ENCODE measurements at regions not wholly inside any gene's neighbourhood (a gene's known extent, or its start where the extent isn't known, plus 50 kb on each side); places are given as distances from the start of the nearest gene placed in this dataset.

- TF ChIP-seq CTCF (conservative IDR thresholded peaks at IDR 0.05 in 1 of 2, IDR thresholded peaks at IDR 0.05 in 1 of 2; ENCODE audit: low read depth in 1 of 2, low read length in 2 of 2): no peak
- TF ChIP-seq EZH2 (IDR thresholded peaks at IDR 0.05; ENCODE audit: low read length, missing control alignments): no peak
- Histone ChIP-seq H3K27me3 (ENCODE audit: control insufficient read depth, insufficient read depth, low read length) (no peaks in the 10 kb centered on the region), H3K27ac (ENCODE audit: insufficient read depth, low read length) (no peak overlapping the region), H3K79me2 (ENCODE audit: control insufficient read depth, insufficient read depth, low read length) (no peaks in the 10 kb centered on the region), H3K9me3 (ENCODE audit: control insufficient read depth, insufficient read depth, low read depth, low read length) (no peaks in the 10 kb centered on the region), H3K4me3 (replicated peaks in 1 of 4; ENCODE audit: control extremely low read depth in 1 of 4, insufficient read depth in 1 of 4, low read depth in 3 of 4, low read length in 4 of 4) (no peak overlapping the region), H3K4me1 (ENCODE audit: control insufficient read depth, extremely low read depth, insufficient read depth, low read length) (no peaks in the 10 kb centered on the region), H4K20me1 (ENCODE audit: control insufficient read depth, extremely low read depth, insufficient read depth, low read length) (no peaks in the 10 kb centered on the region), H3K36me3 (ENCODE audit: control insufficient read depth, insufficient read depth, low read length) (no peaks in the 10 kb centered on the region), H2AFZ (ENCODE audit: low read length) (no peak overlapping the region), H3K4me2 (ENCODE audit: extremely low read depth, insufficient read depth, low read length) (no peak overlapping the region), H3K9ac (ENCODE audit: insufficient read depth, low read length) (no peak overlapping the region)
- DNase-seq (ENCODE audit: low read depth in 2 of 2): peak; percentile 9 to 38
Observed at GRCh38 chr12:60075091-60075490, 479.3 kb downstream of the SLC16A7 start.

- no peaks in the 10 kb centered on the region for H3K27me3 ChIP-seq (ENCODE audit: control insufficient read depth, insufficient read depth, low read length)
- no peak overlapping the region for H3K27ac ChIP-seq (ENCODE audit: insufficient read depth, low read length)
- H3K36me3 ChIP-seq (ENCODE audit: control insufficient read depth, insufficient read depth, low read length): no peaks in the 10 kb centered on the region
- no peak overlapping the region for H3K4me3 ChIP-seq (replicated peaks in 1 of 4; ENCODE audit: control extremely low read depth in 1 of 4, insufficient read depth in 1 of 4, low read depth in 3 of 4, low read length in 4 of 4)
- H4K20me1 ChIP-seq (ENCODE audit: control insufficient read depth, extremely low read depth, insufficient read depth, low read length): no peaks in the 10 kb centered on the region
- peak in 1 of 2 donors; percentile 54 for DNase-seq (ENCODE audit: low read depth in 2 of 2)
- H3K9me3 ChIP-seq (ENCODE audit: control insufficient read depth, insufficient read depth, low read depth, low read length): no peaks in the 10 kb centered on the region
- H3K4me1 ChIP-seq (ENCODE audit: control insufficient read depth, extremely low read depth, insufficient read depth, low read length): no peaks in the 10 kb centered on the region
- H2AFZ ChIP-seq (ENCODE audit: low read length): no peak overlapping the region
- no peak overlapping the region for H3K9ac ChIP-seq (ENCODE audit: insufficient read depth, low read length)
- H3K4me2 ChIP-seq (ENCODE audit: extremely low read depth, insufficient read depth, low read length): no peak overlapping the region
- H3K79me2 ChIP-seq (ENCODE audit: control insufficient read depth, insufficient read depth, low read length): no peaks in the 10 kb centered on the region
- TF ChIP-seq CTCF (conservative IDR thresholded peaks at IDR 0.05 in 1 of 2, IDR thresholded peaks at IDR 0.05 in 1 of 2; ENCODE audit: low read depth in 1 of 2, low read length in 2 of 2) (no peak), EZH2 (IDR thresholded peaks at IDR 0.05; ENCODE audit: low read length, missing control alignments) (no peak)
Observed at GRCh38 chr12:60078026-60078425, 482.2 kb downstream of the SLC16A7 start.

GRCh38 chr12:60093428-60093827 lies 497.6 kb downstream of the SLC16A7 start:
- H3K4me2 ChIP-seq (ENCODE audit: extremely low read depth, insufficient read depth, low read length): no peak overlapping the region
- no peaks in the 10 kb centered on the region for H3K27me3 ChIP-seq (ENCODE audit: control insufficient read depth, insufficient read depth, low read length)
- no peaks in the 10 kb centered on the region for H3K4me1 ChIP-seq (ENCODE audit: control insufficient read depth, extremely low read depth, insufficient read depth, low read length)
- no peak overlapping the region for H2AFZ ChIP-seq (ENCODE audit: low read length)
- H3K27ac ChIP-seq (ENCODE audit: insufficient read depth, low read length): no peak overlapping the region
- DNase-seq (ENCODE audit: low read depth in 2 of 2): no peak
- H4K20me1 ChIP-seq (ENCODE audit: control insufficient read depth, extremely low read depth, insufficient read depth, low read length): no peaks in the 10 kb centered on the region
- H3K79me2 ChIP-seq (ENCODE audit: control insufficient read depth, insufficient read depth, low read length): no peaks in the 10 kb centered on the region
- H3K36me3 ChIP-seq (ENCODE audit: control insufficient read depth, insufficient read depth, low read length): no peaks in the 10 kb centered on the region
- H3K4me3 ChIP-seq (replicated peaks in 1 of 4; ENCODE audit: control extremely low read depth in 1 of 4, insufficient read depth in 1 of 4, low read depth in 3 of 4, low read length in 4 of 4): no peak overlapping the region
- H3K9ac ChIP-seq (ENCODE audit: insufficient read depth, low read length): no peak overlapping the region
- no peaks in the 10 kb centered on the region for H3K9me3 ChIP-seq (ENCODE audit: control insufficient read depth, insufficient read depth, low read depth, low read length)
- no peak for TF ChIP-seq EZH2 (IDR thresholded peaks at IDR 0.05; ENCODE audit: low read length, missing control alignments)
- TF ChIP-seq CTCF (conservative IDR thresholded peaks at IDR 0.05 in 1 of 2, IDR thresholded peaks at IDR 0.05 in 1 of 2; ENCODE audit: low read depth in 1 of 2, low read length in 2 of 2): no peak

All from fibroblast of lung (primary cell).